Fibroblast of lung (primary cell): ENCODE measurements at regions not wholly inside any gene's neighbourhood (a gene's known extent, or its start where the extent isn't known, plus 50 kb on each side); places are given as distances from the start of the nearest gene placed in this dataset.

Experiments
- DNase-seq, 2 donors: peaks; one replicate each; pipeline versions ENCODE4 v3.0.0 to v3.0.0-alpha.2; 2010; ENCODE audit warnings: low read depth in 2 of 2
- H2AFZ ChIP-seq: 2 replicates; pipeline ENCODE4 v1.5.1; 2012; ENCODE audit warnings: low read length, control low read depth, inconsistent platforms
- H3K27ac ChIP-seq: 2 replicates; pipeline ENCODE4 v1.5.1; 2011; ENCODE audit warnings: low read length, control low read depth; ENCODE audit not compliant: insufficient read depth
- H3K27me3 ChIP-seq: 2 replicates; pipeline ENCODE4 v1.5.1; 2011; ENCODE audit warnings: mild to moderate bottlenecking, low read length; ENCODE audit not compliant: control insufficient read depth, insufficient read depth
- H3K36me3 ChIP-seq: 2 replicates; pipeline ENCODE4 v1.5.1; 2011; ENCODE audit warnings: low read length; ENCODE audit not compliant: control insufficient read depth, insufficient read depth
- H3K4me1 ChIP-seq: 2 replicates; pipeline ENCODE4 v1.5.1; 2011; ENCODE audit warnings: low read length; ENCODE audit not compliant: control insufficient read depth, insufficient read depth; ENCODE audit errors: extremely low read depth
- H3K4me2 ChIP-seq: 2 replicates; pipeline ENCODE4 v1.5.1; 2011; ENCODE audit warnings: low read length, control low read depth; ENCODE audit not compliant: insufficient read depth; ENCODE audit errors: extremely low read depth
- H3K4me3 ChIP-seq, 4 experiments: fragments of 200-600 bp in 1 of 4; sonication (generic) in 1 of 4; replicated peaks in 1 of 4; 2 replicates each; pipeline ENCODE4 v1.5.1; 2011 to 2016; ENCODE audit warnings: low read length in 4 of 4, low read depth in 3 of 4, mild to moderate bottlenecking in 3 of 4, control low read depth in 2 of 4, inconsistent platforms in 1 of 4, mixed read lengths in 1 of 4; ENCODE audit not compliant: insufficient read depth in 1 of 4; ENCODE audit errors: control extremely low read depth in 1 of 4
- H3K79me2 ChIP-seq: 2 replicates; pipeline ENCODE4 v1.5.1; 2012; ENCODE audit warnings: mild to moderate bottlenecking, low read length, inconsistent platforms; ENCODE audit not compliant: control insufficient read depth, insufficient read depth
- H3K9ac ChIP-seq: 2 replicates; pipeline ENCODE4 v1.5.1; 2011; ENCODE audit warnings: mild to moderate bottlenecking, low read length, control low read depth; ENCODE audit not compliant: insufficient read depth
- H3K9me3 ChIP-seq: 2 replicates; pipeline ENCODE4 v1.5.1; 2012; ENCODE audit warnings: low read depth, low read length; ENCODE audit not compliant: control insufficient read depth, insufficient read depth
- H4K20me1 ChIP-seq: 2 replicates; pipeline ENCODE4 v1.5.1; 2011; ENCODE audit warnings: low read length; ENCODE audit not compliant: control insufficient read depth, insufficient read depth; ENCODE audit errors: extremely low read depth
- CTCF ChIP-seq, 2 donors: IDR thresholded peaks in 1 of 2; conservative IDR thresholded peaks in 1 of 2; 1 replicate in 1 of 2; 2 replicates in 1 of 2; pipeline ENCODE4 v1.5.1; 2011 to 2012; ENCODE audit warnings: low read length in 2 of 2, control low read depth in 1 of 2, inconsistent platforms in 1 of 2, low read depth in 1 of 2, mild to moderate bottlenecking in 1 of 2
- EZH2 ChIP-seq: IDR thresholded peaks from 2 replicates; pipeline ENCODE4 v1.5.1; 2012; ENCODE audit warnings: low read length, control low read depth, mild to moderate bottlenecking; ENCODE audit errors: missing control alignments

DNA sequence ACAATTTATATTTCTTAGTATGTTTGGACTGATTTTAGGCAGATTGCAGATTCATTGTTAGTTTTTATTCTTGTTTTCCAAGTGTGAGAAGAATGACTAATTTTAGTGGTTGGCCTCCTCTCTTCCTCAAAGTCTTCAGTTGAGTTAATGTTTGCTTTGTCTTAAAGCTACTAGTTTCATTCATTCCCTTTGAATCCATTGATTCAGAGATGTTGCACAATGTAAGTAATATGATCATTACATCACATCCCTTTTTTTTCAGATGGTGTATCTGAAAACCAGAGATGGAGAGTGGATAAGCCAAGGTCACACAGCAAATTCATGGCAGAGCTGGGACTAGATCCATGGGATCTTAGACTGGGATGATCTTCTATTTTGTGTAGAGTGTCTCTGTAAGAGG, 577.5 kb downstream of the BCL11B start:
- Histone ChIP-seq H3K9me3 (no peaks in the 10 kb centered on the region), H4K20me1 (no peaks in the 10 kb centered on the region), H3K27ac (no peak overlapping the region), H3K4me2 (no peak overlapping the region), H3K79me2 (no peaks in the 10 kb centered on the region), H3K36me3 (no peaks in the 10 kb centered on the region), H3K9ac (no peak overlapping the region), H2AFZ (no peak overlapping the region), H3K4me3 (no peak overlapping the region), H3K4me1 (no peaks in the 10 kb centered on the region), H3K27me3 (no peaks in the 10 kb centered on the region)
- no peak for DNase-seq
- TF ChIP-seq EZH2, result no peak
- TF ChIP-seq CTCF (conservative IDR thresholded peaks at IDR 0.05 in 1 of 2, IDR thresholded peaks at IDR 0.05 in 1 of 2; ENCODE audit: low read depth in 1 of 2, low read length in 2 of 2), result no peak

- no peaks in the 10 kb centered on the region for H3K27me3 ChIP-seq
- H3K4me1 ChIP-seq, result no peaks in the 10 kb centered on the region
- H3K9me3 ChIP-seq, result no peaks in the 10 kb centered on the region
- DNase-seq, result no peak
- no peak overlapping the region for H3K9ac ChIP-seq
- H4K20me1 ChIP-seq, result no peaks in the 10 kb centered on the region
- TF ChIP-seq EZH2, result no peak
- no peak for TF ChIP-seq CTCF (conservative IDR thresholded peaks at IDR 0.05 in 1 of 2, IDR thresholded peaks at IDR 0.05 in 1 of 2; ENCODE audit: low read depth in 1 of 2, low read length in 2 of 2)
- H3K36me3 ChIP-seq, result no peaks in the 10 kb centered on the region
- H3K79me2 ChIP-seq, result no peaks in the 10 kb centered on the region
- H3K27ac ChIP-seq, result no peak overlapping the region
- no peak overlapping the region for H2AFZ ChIP-seq
- no peak overlapping the region for H3K4me3 ChIP-seq
- H3K4me2 ChIP-seq, result no peak overlapping the region
Observed at GRCh38 chr14:98695809-98696208, 576.2 kb downstream of the BCL11B start.

DNA sequence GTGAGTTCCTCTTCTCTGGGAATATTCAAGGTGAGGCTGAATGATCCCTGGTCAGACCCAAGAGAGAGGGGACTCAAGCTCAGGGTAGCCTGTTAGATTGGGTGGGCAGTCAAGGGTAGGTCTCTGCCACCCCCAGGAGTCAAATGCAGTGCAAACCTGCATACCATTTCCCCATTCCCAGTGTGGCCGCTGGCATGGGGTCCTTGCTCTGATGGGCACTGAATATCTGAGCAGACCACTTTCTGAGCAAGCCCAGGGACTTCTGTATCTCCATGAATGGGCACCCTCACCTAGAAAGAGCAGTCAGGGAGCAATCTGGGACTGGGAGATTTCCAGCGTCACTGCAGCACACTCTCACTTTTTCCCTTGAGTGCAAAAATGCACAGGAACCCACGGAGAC, 573.7 kb downstream of the BCL11B start:
- H3K9ac ChIP-seq, result no peak overlapping the region
- TF ChIP-seq CTCF (conservative IDR thresholded peaks at IDR 0.05 in 1 of 2, IDR thresholded peaks at IDR 0.05 in 1 of 2; ENCODE audit: low read depth in 1 of 2, low read length in 2 of 2), result no peak
- no peak for TF ChIP-seq EZH2
- H3K79me2 ChIP-seq, result no peaks in the 10 kb centered on the region
- DNase-seq, result no peak
- no peaks in the 10 kb centered on the region for H3K36me3 ChIP-seq
- H3K4me2 ChIP-seq, result no peak overlapping the region
- H3K4me3 ChIP-seq, result no peak overlapping the region
- no peak overlapping the region for H2AFZ ChIP-seq
- no peak overlapping the region for H3K27ac ChIP-seq
- H3K9me3 ChIP-seq, result no peaks in the 10 kb centered on the region
- no peaks in the 10 kb centered on the region for H4K20me1 ChIP-seq
- H3K4me1 ChIP-seq, result no peaks in the 10 kb centered on the region
- H3K27me3 ChIP-seq, result no peaks in the 10 kb centered on the region
